ENCODE measurements at regions not wholly inside any gene's neighbourhood (a gene's known extent, or its start where the extent isn't known, plus 50 kb on each side); places are given as distances from the start of the nearest gene placed in this dataset.

GRCh38 chr1:243943671-243944428 is 93.8 kb upstream of the AKT3 start:
- FAIRE-seq: no peak

- FAIRE-seq: no peak
Measured at GRCh38 chr1:243942196-243943150, 92.4 kb upstream of the AKT3 start.

GRCh38 chr1:243940451-243940850 is 90.4 kb upstream of the AKT3 start:
- FAIRE-seq: no peak

- no peak for FAIRE-seq
Measured at GRCh38 chr1:243939167-243939848, 89.3 kb upstream of the AKT3 start.

DNA sequence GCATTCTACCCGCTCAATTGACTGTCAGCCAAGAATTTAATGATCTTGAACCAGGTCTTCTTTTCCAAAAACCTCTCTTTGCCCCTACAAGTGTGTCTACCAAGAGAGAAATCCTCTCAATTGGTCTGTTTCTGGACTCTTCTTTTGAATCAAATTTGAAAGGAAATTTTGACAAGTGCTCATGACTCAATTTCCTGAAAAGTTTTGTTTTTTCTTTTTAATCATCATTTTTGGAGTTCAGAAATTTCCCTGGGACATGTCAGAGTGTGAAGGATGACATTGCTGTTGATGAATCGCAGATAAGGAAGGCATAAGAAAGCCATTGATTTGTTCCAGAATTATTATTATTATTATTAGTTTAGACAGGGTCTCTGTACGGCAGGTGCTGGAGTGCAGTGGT is 88.2 kb upstream of the AKT3 start:
- FAIRE-seq: no peak

DNA sequence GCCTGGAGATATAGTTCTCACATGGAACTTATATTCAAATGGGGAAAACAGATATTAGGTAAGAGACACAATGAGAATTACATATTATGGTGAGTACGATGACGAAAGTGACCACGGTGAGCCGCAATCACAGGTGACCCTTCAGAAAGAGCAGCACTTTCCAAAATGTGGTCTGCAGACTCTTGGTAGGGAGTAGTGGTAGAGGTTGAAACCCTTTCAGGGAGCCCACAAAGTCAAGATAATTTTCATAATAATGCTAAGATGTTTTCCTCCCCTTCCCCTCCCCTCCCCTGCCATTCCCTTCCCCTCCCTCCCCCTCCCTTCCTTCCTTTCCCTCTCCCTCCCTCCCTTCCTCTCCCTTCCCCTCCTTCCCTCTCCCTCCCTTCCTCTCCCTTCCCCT is 83.5 kb upstream of the AKT3 start:
- no peak for FAIRE-seq

- FAIRE-seq: no peak
Measured at GRCh38 chr1:243931957-243932356, 81.9 kb upstream of the AKT3 start.

- FAIRE-seq: no peak
Measured at GRCh38 chr1:243930822-243931671, 81.0 kb upstream of the AKT3 start.

- FAIRE-seq: no peak
Measured at GRCh38 chr1:243927381-243927780, 77.3 kb upstream of the AKT3 start.

GRCh38 chr1:243926803-243927245 is 76.8 kb upstream of the AKT3 start:
- no peak for FAIRE-seq

- FAIRE-seq: no peak
Measured at GRCh38 chr1:243926299-243926698, 76.3 kb upstream of the AKT3 start.

DNA sequence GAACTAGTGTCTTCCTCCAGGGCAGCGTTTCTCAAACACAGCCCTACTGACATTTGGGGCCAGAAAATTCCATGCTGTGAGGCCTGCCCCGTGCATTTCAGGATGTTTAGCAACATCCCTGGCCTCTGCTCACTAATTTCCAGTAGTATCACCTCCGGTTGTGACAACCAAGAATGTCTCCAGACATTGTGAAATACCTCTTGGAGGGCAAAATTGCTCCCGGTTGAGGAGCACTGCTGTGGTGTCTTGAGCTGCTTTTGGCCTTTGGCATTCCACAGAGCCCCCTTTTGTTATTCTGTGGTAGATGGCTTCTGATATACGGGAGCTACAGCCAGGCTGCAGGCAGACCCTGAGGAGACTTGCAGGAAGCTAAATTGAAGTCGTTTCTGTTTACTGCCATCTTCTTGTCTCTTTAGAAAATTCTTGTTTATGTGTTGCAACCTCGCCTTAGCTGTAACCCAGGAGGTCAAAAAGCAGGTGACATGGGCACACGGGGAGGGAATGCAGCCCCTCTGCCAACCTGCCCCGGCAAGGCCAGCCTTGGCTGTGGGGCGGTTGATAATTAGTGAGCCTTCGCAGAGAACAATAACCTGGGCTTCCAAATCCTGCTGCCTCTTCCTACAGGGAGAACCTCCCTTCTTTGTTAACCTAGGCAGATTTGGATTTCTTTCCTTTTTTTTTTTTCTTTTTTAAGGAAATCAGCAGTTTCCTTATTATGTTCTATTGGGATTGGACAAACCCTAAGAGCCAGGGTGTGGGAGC is 74.7 kb upstream of the AKT3 start:
- FAIRE-seq: no peak

DNA sequence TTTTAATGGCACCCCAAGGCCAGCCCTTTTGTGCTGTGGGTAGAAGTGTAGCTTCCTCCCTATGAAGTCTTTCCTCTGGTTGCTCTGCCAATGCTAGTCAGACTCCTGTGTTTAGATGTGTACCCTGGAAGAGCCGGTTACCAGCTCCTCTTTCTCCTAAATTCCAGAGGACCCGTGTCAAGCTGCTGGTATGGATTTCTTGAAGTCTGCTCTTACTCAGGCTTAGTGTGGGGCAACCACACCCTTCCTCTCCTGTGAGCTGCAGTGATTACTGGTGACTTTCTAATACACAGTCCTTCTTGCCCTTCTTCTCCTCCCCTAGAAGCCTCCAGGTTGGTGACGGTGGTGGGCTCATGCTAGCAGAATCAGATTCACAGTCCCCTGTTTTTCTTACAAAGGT is 74.1 kb upstream of the AKT3 start:
- no peak for FAIRE-seq

GRCh38 chr1:243923292-243924171 is 73.5 kb upstream of the AKT3 start:
- no peak for FAIRE-seq

- no peak for FAIRE-seq
Measured at GRCh38 chr1:243921111-243921510, 71.1 kb upstream of the AKT3 start.

- FAIRE-seq: no peak
Measured at GRCh38 chr1:243917863-243918565, 68.0 kb upstream of the AKT3 start.

DNA sequence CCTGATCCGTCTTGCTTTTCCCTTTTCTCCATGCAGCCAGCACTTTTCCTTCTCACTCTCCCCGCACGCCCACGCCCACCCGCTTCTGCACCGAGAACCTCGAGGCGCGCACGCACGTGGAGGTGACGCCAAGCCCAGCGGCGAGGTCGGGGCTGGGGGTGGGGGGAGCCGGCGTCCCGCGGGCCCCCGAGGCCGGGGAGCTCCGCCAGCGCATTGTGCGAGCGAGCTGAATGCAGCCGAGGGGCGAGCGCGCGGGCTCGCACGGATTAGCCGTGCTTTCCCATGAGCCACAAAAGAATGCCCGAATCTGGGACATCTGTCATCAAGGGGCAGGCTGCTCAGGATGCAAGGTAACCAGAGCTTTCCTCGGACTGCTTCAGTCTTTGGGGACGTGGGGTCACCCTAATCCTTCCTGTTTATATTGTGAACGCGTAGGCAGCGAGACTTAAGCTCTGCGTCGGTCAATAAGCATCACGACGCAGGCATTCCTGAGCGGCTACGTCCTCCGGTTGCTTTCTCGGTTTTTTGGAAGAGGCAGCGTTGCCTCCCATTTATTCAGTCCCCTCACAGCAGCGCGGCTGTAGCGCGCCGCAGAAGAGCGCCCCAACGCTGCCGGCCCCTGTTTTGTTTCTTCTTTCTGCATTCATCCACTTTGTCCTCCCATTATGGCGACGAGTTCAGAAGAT is 67.3 kb upstream of the AKT3 start:
- no peak for FAIRE-seq

DNA sequence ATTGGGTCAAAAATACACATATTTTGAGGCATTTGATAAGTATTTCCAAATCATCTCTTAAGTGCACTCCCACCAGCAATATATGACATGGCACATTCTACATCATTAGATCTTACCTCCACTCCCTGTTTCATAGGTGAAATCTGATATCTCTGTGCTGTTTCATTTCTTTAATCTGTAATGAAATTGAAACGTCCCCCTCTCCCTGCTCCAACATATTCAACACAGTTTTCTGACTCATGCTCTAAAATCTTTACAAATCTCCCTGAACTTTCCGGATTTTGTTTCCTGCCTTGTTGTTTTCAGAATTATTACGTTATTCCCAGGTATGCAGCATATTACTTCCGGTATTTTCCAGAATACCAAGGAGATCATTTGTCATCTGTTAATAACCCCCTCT is 66.1 kb upstream of the AKT3 start:
- FAIRE-seq: no peak

- no peak for FAIRE-seq
Measured at GRCh38 chr1:243912347-243912746, 62.3 kb upstream of the AKT3 start.
